H1 (cell line): ENCODE measurements at regions not wholly inside any gene's neighbourhood (a gene's known extent, or its start where the extent isn't known, plus 50 kb on each side); places are given as distances from the start of the nearest gene placed in this dataset.

ENCODE experiments used
- CTCF ChIA-PET: fragments of 300-600 bp; sonication (Branson Sonifier 250); formaldehyde crosslinking; loops from one replicate; lab custom pipeline; 2021; ENCODE audit not compliant: partially characterized antibody; lab: Charles Lee
- POLR2A ChIA-PET: fragments of 300-600 bp; sonication (Branson Sonifier 250); formaldehyde crosslinking; loops from one replicate; lab custom pipeline; 2021; ENCODE audit warnings: inconsistent platforms; ENCODE audit not compliant: partially characterized antibody; lab: Charles Lee
- DNase-seq, 2 experiments: peaks; one replicate each; pipeline versions ENCODE4 v3.0.0 to v3.0.0-alpha.2; 2010 to 2022; ENCODE audit warnings: low spot score in 2 of 2, low read depth in 1 of 2, mixed read lengths in 1 of 2
- FAIRE-seq: peaks from 2 replicates; lab custom pipeline; 2011; peaks lifted over from hg19 to GRCh38; lab: Jason Lieb, UNC
- H2AFZ ChIP-seq: 2 replicates; pipeline ENCODE4 v1.8.1; 2012; ENCODE audit warnings: low read length, inconsistent platforms
- H2AK5ac ChIP-seq: 2 replicates; pipeline ENCODE4 v1.6.1; 2013; ENCODE audit warnings: low read depth, low read length
- H2BK120ac ChIP-seq: replicated peaks from 2 replicates; pipeline ENCODE3; 2013; ENCODE audit warnings: low read depth, low read length, inconsistent platforms
- H2BK12ac ChIP-seq: 2 replicates; pipeline ENCODE4 v1.6.1; 2013; ENCODE audit warnings: low read depth, low read length
- H2BK15ac ChIP-seq: 2 replicates; pipeline ENCODE4 v1.6.1; 2013; ENCODE audit warnings: low read length
- H2BK20ac ChIP-seq: 2 replicates; pipeline ENCODE4 v1.6.1; 2013; ENCODE audit warnings: low read length
- H2BK5ac ChIP-seq: 2 replicates; pipeline ENCODE4 v1.6.1; 2013; ENCODE audit warnings: low read depth, low read length
- H3K14ac ChIP-seq: 2 replicates; pipeline ENCODE4 v1.6.1; 2013; ENCODE audit warnings: inconsistent platforms; ENCODE audit not compliant: insufficient read length
- H3K18ac ChIP-seq: 2 replicates; pipeline ENCODE4 v1.6.1; 2013; ENCODE audit warnings: low read length; ENCODE audit errors: extremely low read depth
- H3K23ac ChIP-seq: 2 replicates; pipeline ENCODE4 v1.6.1; 2013; ENCODE audit warnings: inconsistent platforms; ENCODE audit not compliant: insufficient read length
- H3K23me2 ChIP-seq: 2 replicates; pipeline ENCODE4 v1.6.1; 2013; ENCODE audit warnings: low read depth, low read length
- H3K27ac ChIP-seq: 2 replicates; pipeline ENCODE4 v1.6.1; 2011; ENCODE audit warnings: low read depth, low read length, inconsistent platforms
- H3K27me3 ChIP-seq, 4 experiments: replicated peaks in 1 of 4; 1 replicate in 1 of 4; 2 replicates in 3 of 4; pipeline versions ENCODE4 v1.6.1 to v1.8.1; 2011 to 2013; ENCODE audit warnings: low read length in 3 of 4, mild to moderate bottlenecking in 3 of 4, inconsistent platforms in 2 of 4, mixed read lengths in 2 of 4, moderate library complexity in 1 of 4; ENCODE audit not compliant: control insufficient read depth in 3 of 4, insufficient read depth in 3 of 4; ENCODE audit errors: extremely low read depth in 1 of 4
- H3K36me3 ChIP-seq, 4 experiments: 2 replicates each; pipeline versions ENCODE4 v1.6.1 to v1.8.1; 2011 to 2013; ENCODE audit warnings: mild to moderate bottlenecking in 4 of 4, low read length in 3 of 4, moderate library complexity in 2 of 4, control low read depth in 1 of 4, inconsistent platforms in 1 of 4; ENCODE audit not compliant: insufficient read depth in 4 of 4, control insufficient read depth in 2 of 4
- H3K4ac ChIP-seq: replicated peaks from 2 replicates; pipeline ENCODE3; 2013; ENCODE audit warnings: low read length, low read depth, mixed read lengths, inconsistent platforms; ENCODE audit not compliant: insufficient read length
- H3K4me1 ChIP-seq, 4 experiments: replicated peaks in 1 of 4; 1 replicate in 1 of 4; 2 replicates in 3 of 4; pipeline versions ENCODE4 v1.6.1 to v1.8.1; 2011 to 2013; ENCODE audit warnings: low read length in 3 of 4, inconsistent platforms in 2 of 4, mixed read lengths in 1 of 4; ENCODE audit not compliant: insufficient read depth in 4 of 4, control insufficient read depth in 3 of 4
- H3K4me2 ChIP-seq, 2 experiments: 2 replicates each; pipeline versions ENCODE4 v1.6.1 to v1.8.1; 2011 to 2013; ENCODE audit warnings: low read depth in 2 of 2, low read length in 2 of 2, control low read depth in 1 of 2, inconsistent platforms in 1 of 2, mild to moderate bottlenecking in 1 of 2; ENCODE audit not compliant: insufficient read depth in 1 of 2
- H3K4me3 ChIP-seq, 4 experiments: fragments of 200-600, 300-600 bp in 1 of 4; sonication (generic), shearing (Covaris generic), sonication (Bioruptor Twin) in 1 of 4; 2 replicates each; pipeline versions ENCODE4 v1.5.1 to v1.8.1; 2011 to 2016; ENCODE audit warnings: low read length in 4 of 4, low read depth in 3 of 4, control low read depth in 2 of 4, inconsistent platforms in 2 of 4, mild to moderate bottlenecking in 2 of 4, mixed read lengths in 1 of 4, moderate library complexity in 1 of 4; ENCODE audit not compliant: insufficient read depth in 2 of 4; ENCODE audit errors: extremely low read depth in 1 of 4
- H3K56ac ChIP-seq: replicated peaks from 2 replicates; pipeline ENCODE3; 2013; ENCODE audit warnings: low read depth, mild to moderate bottlenecking, mixed read lengths, low read length, inconsistent platforms; ENCODE audit not compliant: insufficient read length
- H3K79me1 ChIP-seq: 2 replicates; pipeline ENCODE4 v1.6.1; 2013; ENCODE audit warnings: low read depth, low read length, control low read depth
- H3K79me2 ChIP-seq, 2 experiments: 2 replicates each; pipeline versions ENCODE4 v1.6.1 to v1.8.1; 2012 to 2013; ENCODE audit warnings: low read length in 2 of 2, mild to moderate bottlenecking in 2 of 2, inconsistent platforms in 1 of 2; ENCODE audit not compliant: insufficient read depth in 2 of 2, control insufficient read depth in 1 of 2
- H3K9ac ChIP-seq, 4 experiments: replicated peaks in 1 of 4; 1 replicate in 1 of 4; 2 replicates in 3 of 4; pipeline versions ENCODE4 v1.6.1 to v1.8.1; 2011 to 2013; ENCODE audit warnings: low read depth in 3 of 4, low read length in 3 of 4, control low read depth in 2 of 4, mild to moderate bottlenecking in 2 of 4, moderate library complexity in 2 of 4, inconsistent platforms in 1 of 4; ENCODE audit errors: extremely low read depth in 1 of 4
- H3K9me3 ChIP-seq, 2 experiments: 2 replicates each; pipeline versions ENCODE4 v1.6.1 to v1.8.1; 2012 to 2013; ENCODE audit warnings: mild to moderate bottlenecking in 2 of 2, moderate library complexity in 2 of 2, control low read depth in 1 of 2, inconsistent platforms in 1 of 2, low read depth in 1 of 2, low read length in 1 of 2, mixed read lengths in 1 of 2; ENCODE audit not compliant: insufficient read depth in 2 of 2
- H4K20me1 ChIP-seq, 2 experiments: replicated peaks in 1 of 2; 2 replicates each; pipeline versions ENCODE3 to v1.8.1; 2011 to 2013; ENCODE audit warnings: inconsistent platforms in 2 of 2, low read length in 2 of 2, mild to moderate bottlenecking in 1 of 2; ENCODE audit not compliant: insufficient read depth in 2 of 2, control insufficient read depth in 1 of 2
- H4K5ac ChIP-seq: 2 replicates; pipeline ENCODE4 v1.6.1; 2013; ENCODE audit warnings: low read length, low read depth, mixed read lengths, inconsistent platforms; ENCODE audit not compliant: insufficient read length
- H4K8ac ChIP-seq: 2 replicates; pipeline ENCODE4 v1.8.0; 2013; ENCODE audit warnings: mild to moderate bottlenecking, moderate library complexity, low read length, inconsistent platforms; ENCODE audit not compliant: insufficient read depth; ENCODE audit errors: extremely low read depth
- H4K91ac ChIP-seq: replicated peaks from 2 replicates; pipeline ENCODE3; 2013; ENCODE audit warnings: low read length, mixed read lengths, inconsistent platforms; ENCODE audit not compliant: insufficient read length
- CBX5 ChIP-seq: fragments of 300-800, 300-1000 bp; sonication (generic); IDR thresholded peaks from 2 replicates; pipeline ENCODE4 v1.7.1; 2016; ENCODE audit warnings: antibody characterized with exemption, low read length, low read depth
- FOSL1 ChIP-seq: IDR thresholded peaks from 2 replicates; pipeline ENCODE4 v1.6.1; 2011; ENCODE audit warnings: mild to moderate bottlenecking, low read depth, low read length, moderate library complexity; ENCODE audit not compliant: insufficient read depth
- HDAC2 ChIP-seq, 2 experiments: fragments of 300-600 bp in 1 of 2; sonication (generic) in 1 of 2; IDR thresholded peaks; 2 replicates each; pipeline ENCODE4 v1.6.1; 2011 to 2012; ENCODE audit warnings: low read depth in 2 of 2, low read length in 2 of 2, mild to moderate bottlenecking in 2 of 2, moderate library complexity in 2 of 2, borderline replicate concordance in 1 of 2, inconsistent platforms in 1 of 2
- JUN ChIP-seq: IDR thresholded peaks from 2 replicates; pipeline ENCODE4 v1.6.1; 2011; ENCODE audit warnings: low read depth, mild to moderate bottlenecking, improper control_type of control experiment, low read length
- JUND ChIP-seq: IDR thresholded peaks from 2 replicates; pipeline ENCODE4 v1.6.1; 2011; ENCODE audit warnings: mild to moderate bottlenecking, improper control_type of control experiment, low read length
- POLR2A ChIP-seq, 2 experiments: IDR thresholded peaks; 1 replicate in 1 of 2; 2 replicates in 1 of 2; pipeline ENCODE4 v1.6.1; 2011; ENCODE audit warnings: low read depth in 2 of 2, low read length in 2 of 2, mild to moderate bottlenecking in 2 of 2; ENCODE audit errors: control extremely low read depth in 1 of 2
- RBBP5 ChIP-seq: IDR thresholded peaks from 2 replicates; pipeline ENCODE4 v1.7.1; 2012; ENCODE audit warnings: low read depth, mild to moderate bottlenecking, inconsistent platforms, low read length, moderate library complexity, borderline replicate concordance
- RFX5 ChIP-seq: IDR thresholded peaks from 2 replicates; pipeline ENCODE4 v1.6.1; 2011; ENCODE audit warnings: low read depth, low read length, improper control_type of control experiment, borderline replicate concordance
- SRF ChIP-seq: IDR thresholded peaks from 2 replicates; pipeline ENCODE4 v1.6.1; 2011; ENCODE audit warnings: mild to moderate bottlenecking, low read depth, low read length, moderate library complexity
- WGBS, 2 experiments: shearing (Covaris generic) in 1 of 2; methylation state at CpG; one replicate each; pipeline versions ENCODE4 v1.1.6 to v1.1.7; 2013 to 2015; ENCODE audit warnings: low lambda C conversion rate in 2 of 2, mixed read lengths in 2 of 2, inconsistent platforms in 1 of 2, low coverage in 1 of 2, missing lambda C conversion rate in 1 of 2; ENCODE audit not compliant: insufficient replicate concordance in 2 of 2, insufficient coverage in 1 of 2, insufficient read length in 1 of 2; ENCODE audit errors: extremely low coverage in 1 of 2, missing lambda C conversion rate in 1 of 2; 5-methylcytosine and 5-hydroxymethylcytosine counted together
- TF ChIP-seq, protein P1 (sequence below): IDR thresholded peaks from 2 replicates; pipeline ENCODE4 v1.6.1; 2012; ENCODE audit warnings: low read length, inconsistent platforms

DNA sequence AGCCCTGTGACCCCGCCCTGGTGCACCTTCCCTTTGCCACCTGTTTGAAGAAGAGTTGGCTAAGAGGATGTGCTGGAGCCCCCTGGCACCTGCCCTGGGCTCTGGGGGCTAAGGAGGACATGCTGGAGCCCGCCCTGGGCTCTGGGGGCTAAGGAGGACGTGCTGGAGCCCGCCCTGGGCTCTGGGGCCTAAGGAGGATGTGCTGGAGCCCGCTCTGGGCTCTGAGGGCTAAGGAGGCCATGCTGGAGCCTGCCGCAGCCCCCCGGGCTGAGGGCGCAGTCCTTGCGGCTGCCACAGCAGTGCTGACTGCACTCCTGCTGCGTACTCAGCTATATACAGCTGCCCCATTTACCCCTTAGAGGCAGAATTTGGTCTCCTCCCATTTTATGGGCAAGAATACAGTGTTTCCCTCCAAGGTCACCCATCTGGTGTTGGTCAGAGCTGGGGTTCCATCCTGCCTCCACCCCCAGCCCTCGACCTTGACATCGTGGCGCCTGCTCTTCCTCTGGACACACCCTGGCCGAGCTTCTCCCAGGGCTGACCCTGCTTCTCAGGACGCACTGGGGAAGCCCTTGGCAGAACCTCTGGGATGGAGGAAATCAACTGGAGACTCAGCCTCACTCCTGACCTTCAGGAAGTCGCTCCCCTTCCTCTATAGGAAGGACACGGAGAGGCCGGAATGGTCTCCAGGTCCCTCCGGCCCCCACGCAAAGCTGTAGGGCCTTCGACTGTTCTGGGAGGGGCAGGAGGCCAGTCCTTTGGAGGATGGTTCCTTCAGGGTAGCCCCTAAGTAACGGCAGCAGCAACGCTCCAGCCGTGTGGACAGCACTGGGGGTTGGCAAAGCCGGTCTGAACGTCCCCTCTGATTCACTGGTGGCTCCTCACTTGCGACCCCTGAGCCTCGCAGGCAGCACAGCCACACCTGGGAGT, 65.0 kb upstream of the HPCAL1 start:
- H3K4me1 ChIP-seq: peaks cover 0 to 3% (median 0%) of the 10 kb centered on the region in 4 experiments; a peak in 1 of 7 replicates
- H4K91ac ChIP-seq: no peak overlapping the region
- H2AFZ ChIP-seq: no peak overlapping the region
- no peak overlapping the region for H4K8ac ChIP-seq
- H3K23me2 ChIP-seq: peaks cover 10% of the 10 kb centered on the region; the same call in 1 of the 2 replicates
- H3K4ac ChIP-seq: no peak overlapping the region
- peaks cover 0 to 10% of the 10 kb centered on the region in 2 experiments for H4K20me1 ChIP-seq
- H2BK12ac ChIP-seq: no peak overlapping the region
- H3K56ac ChIP-seq: no peak overlapping the region
- POLR2A ChIA-PET: no interaction called here
- no peak overlapping the region for H2AK5ac ChIP-seq
- H3K36me3 ChIP-seq: no peaks in the 10 kb centered on the region
- H3K23ac ChIP-seq: no peak overlapping the region
- H3K79me1 ChIP-seq: no peaks in the 10 kb centered on the region
- H3K14ac ChIP-seq: no peak overlapping the region
- no peaks in the 10 kb centered on the region for H3K9me3 ChIP-seq
- H2BK120ac ChIP-seq: no peak overlapping the region
- CTCF ChIA-PET: interaction anchor here (0.7 to 1.9 kb wide), 7 partner anchors 11 to 197 kb away, joined by 3 to 8 read pairs (median 4); no protein-coding TSS in a partner anchor
- no peak overlapping the region for H3K9ac ChIP-seq
- H3K18ac ChIP-seq: no peak overlapping the region
- TF ChIP-seq HDAC2 (IDR thresholded peaks at IDR 0.05; ENCODE audit: borderline replicate concordance in 1 of 2, low read depth in 2 of 2, low read length in 2 of 2) (no peak), POLR2A (IDR thresholded peaks at IDR 0.05; ENCODE audit: control extremely low read depth in 1 of 2, low read depth in 2 of 2, low read length in 2 of 2) (no peak), CBX5 (no peak), RBBP5 (no peak), SRF (no peak), JUN (no peak), RFX5 (no peak), FOSL1 (no peak), JUND (no peak)
- TF ChIP-seq, protein P1, sequence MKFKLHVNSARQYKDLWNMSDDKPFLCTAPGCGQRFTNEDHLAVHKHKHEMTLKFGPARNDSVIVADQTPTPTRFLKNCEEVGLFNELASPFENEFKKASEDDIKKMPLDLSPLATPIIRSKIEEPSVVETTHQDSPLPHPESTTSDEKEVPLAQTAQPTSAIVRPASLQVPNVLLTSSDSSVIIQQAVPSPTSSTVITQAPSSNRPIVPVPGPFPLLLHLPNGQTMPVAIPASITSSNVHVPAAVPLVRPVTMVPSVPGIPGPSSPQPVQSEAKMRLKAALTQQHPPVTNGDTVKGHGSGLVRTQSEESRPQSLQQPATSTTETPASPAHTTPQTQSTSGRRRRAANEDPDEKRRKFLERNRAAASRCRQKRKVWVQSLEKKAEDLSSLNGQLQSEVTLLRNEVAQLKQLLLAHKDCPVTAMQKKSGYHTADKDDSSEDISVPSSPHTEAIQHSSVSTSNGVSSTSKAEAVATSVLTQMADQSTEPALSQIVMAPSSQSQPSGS: no peak
- no peak for DNase-seq
- H2BK15ac ChIP-seq: no peak overlapping the region
- no peaks in the 10 kb centered on the region for H3K79me2 ChIP-seq
- FAIRE-seq: no peak
- no peak overlapping the region for H3K27ac ChIP-seq
- no peak overlapping the region for H3K4me2 ChIP-seq
- H3K4me3 ChIP-seq: no peak overlapping the region
- H4K5ac ChIP-seq: no peak overlapping the region
- H2BK5ac ChIP-seq: no peak overlapping the region
- no peak overlapping the region for H2BK20ac ChIP-seq
- 89% methylated on average over 25 of the region's 28 CpGs; no CpG with 5 or more reads in 1 of the 2 experiments for WGBS, 2 experiments
- no peaks in the 10 kb centered on the region for H3K27me3 ChIP-seq
